Heart left ventricle (tissue), 13 donors: ENCODE measurements at regions not wholly inside any gene's neighbourhood (a gene's known extent, or its start where the extent isn't known, plus 50 kb on each side); places are given as distances from the start of the nearest gene placed in this dataset.

Source experiments
- CTCF ChIP-seq, 12 donors: fragments of 200-600 bp; sonication (generic) in 4 of 12; IDR thresholded peaks; one replicate each; pipeline versions ENCODE4 v1.5.0 to v1.8.0; 2018 to 2022; ENCODE audit warnings: antibody characterized with exemption in 12 of 12, mild to moderate bottlenecking in 5 of 12
- POLR2A ChIP-seq, 2 donors: fragments of 450-650 bp; IDR thresholded peaks; one replicate each; pipeline ENCODE4 v1.6.1; 2017; ENCODE audit warnings: antibody characterized with exemption in 2 of 2, mild to moderate bottlenecking in 2 of 2, moderate library complexity in 2 of 2
- donor health status: ischemic (EF 13 %, LVEDD 7.1; RV severe dilation, severe dysfunction).
- donor health status: DM: no; HTN: yes; CAD: no.
- donor health status: DM: no; HTN: no; CAD: no.
- donor health status: ischemic (EF 25% LVEDD 6.9; RV normal size, moderate dysfunction).
- donor health status: ischemic (EF 25% LVEDD 5.7; RV mildly dilated, moderate dysfunction).
- donor health status: ischemic (EF 35%, LVEDD 5.7; RV mildly dilated, moderate dysfunction).
- donor health status: nonischemic (EF 11% LVEDD 7.7; RV severe dilation, severe dysfunction).
- donor health status: DM: yes; HTN: yes; CAD: no.
- donor health status: PGD.
- donor health status: ischemic (EF 29% LVEDD 5.4; RV normal size, mild dysfunction).
- donor health status: nonischemic (EF 23%, LVEDD 6.1; RV moderate dilation, normal function).

- no peak for TF ChIP-seq CTCF (IDR thresholded peaks at IDR 0.05)
- no peak for TF ChIP-seq POLR2A (IDR thresholded peaks at IDR 0.05)
Measured at GRCh38 chr21:38950435-38951094, 144.8 kb downstream of the ETS2 start.
